Testis (tissue), 2 donors: ENCODE measurements at regions not wholly inside any gene's neighbourhood (a gene's known extent, or its start where the extent isn't known, plus 50 kb on each side); places are given as distances from the start of the nearest gene placed in this dataset.

ENCODE experiments used
- POLR2A ChIP-seq: fragments of 450-650 bp; IDR thresholded peaks from one replicate; pipeline ENCODE4 v1.6.1; 2017; ENCODE audit warnings: antibody characterized with exemption, mild to moderate bottlenecking, moderate library complexity
- TF ChIP-seq, protein P1 (sequence below), 3 experiments: fragments of 450-650 bp in 2 of 3; fragments of 200-600 bp in 1 of 3; sonication (generic) in 1 of 3; IDR thresholded peaks; one replicate each; pipeline ENCODE4 v1.5.1; 2016 to 2019; ENCODE audit warnings: antibody characterized with exemption in 3 of 3, mild to moderate bottlenecking in 2 of 3, moderate library complexity in 1 of 3

GRCh38 chr1:193433599-193433998 is 247.2 kb upstream of the B3GALT2 start:
- TF ChIP-seq, protein P1, sequence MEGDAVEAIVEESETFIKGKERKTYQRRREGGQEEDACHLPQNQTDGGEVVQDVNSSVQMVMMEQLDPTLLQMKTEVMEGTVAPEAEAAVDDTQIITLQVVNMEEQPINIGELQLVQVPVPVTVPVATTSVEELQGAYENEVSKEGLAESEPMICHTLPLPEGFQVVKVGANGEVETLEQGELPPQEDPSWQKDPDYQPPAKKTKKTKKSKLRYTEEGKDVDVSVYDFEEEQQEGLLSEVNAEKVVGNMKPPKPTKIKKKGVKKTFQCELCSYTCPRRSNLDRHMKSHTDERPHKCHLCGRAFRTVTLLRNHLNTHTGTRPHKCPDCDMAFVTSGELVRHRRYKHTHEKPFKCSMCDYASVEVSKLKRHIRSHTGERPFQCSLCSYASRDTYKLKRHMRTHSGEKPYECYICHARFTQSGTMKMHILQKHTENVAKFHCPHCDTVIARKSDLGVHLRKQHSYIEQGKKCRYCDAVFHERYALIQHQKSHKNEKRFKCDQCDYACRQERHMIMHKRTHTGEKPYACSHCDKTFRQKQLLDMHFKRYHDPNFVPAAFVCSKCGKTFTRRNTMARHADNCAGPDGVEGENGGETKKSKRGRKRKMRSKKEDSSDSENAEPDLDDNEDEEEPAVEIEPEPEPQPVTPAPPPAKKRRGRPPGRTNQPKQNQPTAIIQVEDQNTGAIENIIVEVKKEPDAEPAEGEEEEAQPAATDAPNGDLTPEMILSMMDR (IDR thresholded peaks at IDR 0.05), result no peak
- no peak for TF ChIP-seq POLR2A
